Prostate gland (tissue), 2 donors: ENCODE measurements at regions not wholly inside any gene's neighbourhood (a gene's known extent, or its start where the extent isn't known, plus 50 kb on each side); places are given as distances from the start of the nearest gene placed in this dataset.
"Not testable (repeated sequence)": the region's sequence is repeated elsewhere in the genome, so short reads cannot be mapped to it uniquely, and the experiment has no call there.

Experiments used
- DNase-seq: peaks from one replicate; pipeline ENCODE4 v3.0.0-alpha.2; 2019; ENCODE audit warnings: low spot score
- H3K27ac ChIP-seq, 2 donors: fragments of 200-600 bp; sonication (generic); 2 replicates each; pipeline ENCODE4 v1.5.1; 2017 to 2019
- H3K27me3 ChIP-seq: fragments of 200-600 bp; sonication (generic); replicated peaks from 2 replicates; pipeline ENCODE4 v1.5.1; 2019; ENCODE audit not compliant: insufficient read depth
- H3K36me3 ChIP-seq, 2 donors: fragments of 200-600 bp; sonication (generic); 1 replicate in 1 of 2; 2 replicates in 1 of 2; pipeline versions ENCODE4 v1.5.1 to v1.8.1; 2017 to 2019
- H3K4me1 ChIP-seq: fragments of 200-600 bp; sonication (generic); replicated peaks from 2 replicates; pipeline ENCODE4 v1.5.1; 2019
- H3K4me3 ChIP-seq, 2 donors: fragments of 200-600 bp; sonication (generic); 2 replicates each; pipeline ENCODE4 v1.5.1; 2017 to 2019
- H3K9me3 ChIP-seq: fragments of 200-600 bp; sonication (generic); 2 replicates; pipeline ENCODE4 v1.5.1; 2017
- POLR2A ChIP-seq: fragments of 450-650 bp; IDR thresholded peaks from one replicate; pipeline ENCODE4 v1.6.1; 2016; ENCODE audit warnings: antibody characterized with exemption, mild to moderate bottlenecking
- POLR2AphosphoS5 ChIP-seq: sonication (generic); formaldehyde crosslinking; IDR thresholded peaks from one replicate; pipeline ENCODE4 v1.6.1; 2017; ENCODE audit warnings: antibody characterized with exemption
- WGBS: methylation state at CpG from one replicate; pipeline ENCODE4 v1.1.5; 2018; 5-methylcytosine and 5-hydroxymethylcytosine counted together
- intact Hi-C: fragments of 100-400 bp; cut with DNase I; formaldehyde crosslinking; loops from one replicate; pipeline ENCODE4 v1.14.2; 2022
- TF ChIP-seq, protein P1 (sequence below), 4 experiments: fragments of 200-600 bp in 2 of 4; fragments of 450-650 bp in 2 of 4; sonication (generic) in 2 of 4; IDR thresholded peaks; 1 replicate in 3 of 4; 2 replicates in 1 of 4; pipeline ENCODE4 v1.5.1; 2016 to 2019; ENCODE audit warnings: antibody characterized with exemption in 4 of 4, mild to moderate bottlenecking in 2 of 4, moderate library complexity in 2 of 4

GRCh38 chr12:90543841-90544240 lies 411.1 kb downstream of the CCER1 start:
- DNase-seq = no peak
- WGBS = 76% methylated on average over 4 of the region's 4 CpGs
- Histone ChIP-seq H3K27me3 (no peaks in the 10 kb centered on the region), H3K36me3 (no peaks in the 10 kb centered on the region), H3K27ac (no peak overlapping the region), H3K4me1 (no peaks in the 10 kb centered on the region), H3K4me3 (no peak overlapping the region), H3K9me3 (no peaks in the 10 kb centered on the region)
- TF ChIP-seq, protein P1, sequence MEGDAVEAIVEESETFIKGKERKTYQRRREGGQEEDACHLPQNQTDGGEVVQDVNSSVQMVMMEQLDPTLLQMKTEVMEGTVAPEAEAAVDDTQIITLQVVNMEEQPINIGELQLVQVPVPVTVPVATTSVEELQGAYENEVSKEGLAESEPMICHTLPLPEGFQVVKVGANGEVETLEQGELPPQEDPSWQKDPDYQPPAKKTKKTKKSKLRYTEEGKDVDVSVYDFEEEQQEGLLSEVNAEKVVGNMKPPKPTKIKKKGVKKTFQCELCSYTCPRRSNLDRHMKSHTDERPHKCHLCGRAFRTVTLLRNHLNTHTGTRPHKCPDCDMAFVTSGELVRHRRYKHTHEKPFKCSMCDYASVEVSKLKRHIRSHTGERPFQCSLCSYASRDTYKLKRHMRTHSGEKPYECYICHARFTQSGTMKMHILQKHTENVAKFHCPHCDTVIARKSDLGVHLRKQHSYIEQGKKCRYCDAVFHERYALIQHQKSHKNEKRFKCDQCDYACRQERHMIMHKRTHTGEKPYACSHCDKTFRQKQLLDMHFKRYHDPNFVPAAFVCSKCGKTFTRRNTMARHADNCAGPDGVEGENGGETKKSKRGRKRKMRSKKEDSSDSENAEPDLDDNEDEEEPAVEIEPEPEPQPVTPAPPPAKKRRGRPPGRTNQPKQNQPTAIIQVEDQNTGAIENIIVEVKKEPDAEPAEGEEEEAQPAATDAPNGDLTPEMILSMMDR (IDR thresholded peaks at IDR 0.05) = no peak
- TF ChIP-seq POLR2AphosphoS5 (no peak), POLR2A (no peak)
- intact Hi-C loops = no loop called here

- H3K36me3 ChIP-seq = no peaks in the 10 kb centered on the region
- no peak overlapping the region for H3K27ac ChIP-seq
- H3K4me3 ChIP-seq = no peak overlapping the region
- no peak for DNase-seq
- TF ChIP-seq, protein P1 (IDR thresholded peaks at IDR 0.05) = no peak
- no peak for TF ChIP-seq POLR2A
- TF ChIP-seq POLR2AphosphoS5 = no peak
- no peaks in the 10 kb centered on the region for H3K27me3 ChIP-seq
- no peaks in the 10 kb centered on the region for H3K4me1 ChIP-seq
- WGBS = 42% methylated on average over 1 of the region's 1 CpG
- no peaks in the 10 kb centered on the region for H3K9me3 ChIP-seq
- intact Hi-C loops = no loop called here
Measured at GRCh38 chr12:90543374-90543773, 411.6 kb downstream of the CCER1 start.

GRCh38 chr12:90542852-90543251 lies 412.1 kb downstream of the CCER1 start:
- H3K27me3 ChIP-seq, intact Hi-C loops, H3K9me3 ChIP-seq, H3K4me3 ChIP-seq, H3K4me1 ChIP-seq, H3K36me3 ChIP-seq, DNase-seq, H3K27ac ChIP-seq: not testable (repeated sequence)
- WGBS = no CpG with 5 or more reads among the region's 1 CpG

- 100% methylated on average over 1 of the region's 1 CpG for WGBS
- H3K4me3 ChIP-seq, H3K36me3 ChIP-seq, H3K9me3 ChIP-seq, H3K4me1 ChIP-seq, DNase-seq, intact Hi-C loops, H3K27me3 ChIP-seq, H3K27ac ChIP-seq: not testable (repeated sequence)
Measured at GRCh38 chr12:90533828-90534227, 421.1 kb downstream of the CCER1 start.

DNA sequence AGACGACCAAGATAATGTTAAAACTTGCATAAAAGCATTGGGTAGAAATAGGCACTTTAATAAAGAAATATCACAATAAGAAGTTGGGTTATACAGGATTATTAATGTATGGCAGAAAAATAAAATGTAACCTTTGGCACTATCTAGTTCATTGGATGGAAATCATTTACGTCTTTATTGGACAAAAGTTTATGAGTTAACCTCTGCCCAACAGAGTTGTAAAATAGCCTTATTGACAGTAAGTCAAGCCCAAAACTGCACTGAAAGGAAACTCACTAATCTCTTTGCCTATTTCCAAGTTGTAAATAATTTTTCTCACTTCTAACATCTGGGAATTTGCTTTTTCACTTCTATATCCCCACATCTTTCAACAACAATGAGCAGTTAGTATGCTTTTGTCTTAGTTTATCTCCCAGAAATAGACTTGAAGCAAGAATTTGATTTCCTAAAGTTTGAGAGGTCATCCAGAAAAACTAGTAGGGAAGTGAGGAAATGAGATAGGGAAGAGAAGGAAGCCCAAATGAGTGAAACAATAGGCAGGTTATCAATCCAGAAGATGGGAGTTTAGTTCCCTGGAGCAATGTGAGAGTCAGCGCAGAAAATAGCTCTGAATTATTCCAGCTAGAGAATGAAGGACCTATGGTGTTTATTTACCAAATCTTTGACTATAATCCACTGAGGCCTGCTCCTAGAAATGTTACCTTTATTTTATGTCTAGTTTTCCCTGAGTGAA lies 434.8 kb downstream of the CCER1 start:
- Histone ChIP-seq H3K4me3 (no peak overlapping the region), H3K36me3 (no peaks in the 10 kb centered on the region), H3K27me3 (no peaks in the 10 kb centered on the region), H3K4me1 (no peaks in the 10 kb centered on the region), H3K27ac (no peak overlapping the region), H3K9me3 (no peaks in the 10 kb centered on the region)
- WGBS = 21% methylated on average over 3 of the region's 3 CpGs
- intact Hi-C loops = no loop called here
- TF ChIP-seq, protein P1 (IDR thresholded peaks at IDR 0.05) = no peak
- TF ChIP-seq POLR2AphosphoS5 = no peak
- TF ChIP-seq POLR2A = no peak
- no peak for DNase-seq

- intact Hi-C loops = no loop called here
- TF ChIP-seq POLR2A (no peak), POLR2AphosphoS5 (no peak)
- TF ChIP-seq, protein P1 (IDR thresholded peaks at IDR 0.05) = no peak
- Histone ChIP-seq H3K27me3 (no peaks in the 10 kb centered on the region), H3K36me3 (no peaks in the 10 kb centered on the region), H3K4me3 (no peak overlapping the region), H3K4me1 (no peaks in the 10 kb centered on the region), H3K9me3 (no peaks in the 10 kb centered on the region), H3K27ac (no peak overlapping the region)
- no peak for DNase-seq
Measured at GRCh38 chr12:90519285-90519684, 435.7 kb downstream of the CCER1 start.
